HCT116 (cell line): ENCODE measurements at regions not wholly inside any gene's neighbourhood (a gene's known extent, or its start where the extent isn't known, plus 50 kb on each side); places are given as distances from the start of the nearest gene placed in this dataset.

ENCODE experiments used
- ATAC-seq: fragments of 200-7000 bp; cut with Tn5 transposase; 2 replicates; pipeline ENCODE4 v1.9.1; 2020; ENCODE audit warnings: mild to moderate bottlenecking, moderate library complexity
- BruUV-seq: library from RNA; stranded (reverse); fragments of 400-500 nt; replicated peaks from 2 replicates; lab custom pipeline; 2021; lab: Mats Ljungman, UMichigan
- CTCF ChIA-PET: fragments of 300-600 bp; sonication (Branson Sonifier 250); formaldehyde crosslinking; loops from one replicate; lab custom pipeline; 2021; ENCODE audit warnings: antibody characterized with exemption; lab: Charles Lee
- POLR2A ChIA-PET: fragments of 300-600, 350-600 bp; sonication (Branson Sonifier 250); formaldehyde crosslinking; loops from one replicate; lab custom pipeline; 2021; ENCODE audit warnings: antibody characterized with exemption; lab: Charles Lee
- RAD21 ChIA-PET, 2 experiments: fragments of 300-600 bp; sonication (Branson Sonifier 250); formaldehyde crosslinking; loops; one replicate each; lab custom pipeline; 2023; ENCODE audit warnings: low total read pairs in 2 of 2; ENCODE audit not compliant: uncharacterized antibody in 2 of 2, unreplicated experiment in 2 of 2, low non-redundant PET in 1 of 2; lab: Charles Lee
- DNase-seq: peaks from one replicate; pipeline ENCODE4 v3.0.0-alpha.2; 2010; ENCODE audit warnings: low read depth, low spot score
- H2AFZ ChIP-seq: fragments of 200-600 bp; shearing (Covaris generic), sonication (generic); 2 replicates; pipeline ENCODE4 v1.6.1; 2017; ENCODE audit warnings: low read depth, mixed run types, mixed read lengths, antibody characterized with exemption, low read length; ENCODE audit not compliant: poor library complexity, severe bottlenecking
- H3K27ac ChIP-seq: 2 replicates; pipeline ENCODE4 v1.5.1; 2012; ENCODE audit warnings: low read depth, low read length
- H3K27me3 ChIP-seq: fragments of 200-600 bp; sonication (generic); 2 replicates; pipeline ENCODE4 v1.6.1; 2016; ENCODE audit warnings: mixed run types, low read length, mixed read lengths; ENCODE audit not compliant: insufficient read depth
- H3K36me3 ChIP-seq, 2 experiments: fragments of 200-500 bp in 1 of 2; fragments of 200-600 bp in 1 of 2; sonication (Bioruptor generic) in 1 of 2; sonication (generic) in 1 of 2; 2 replicates each; pipeline versions ENCODE4 v1.5.1 to v1.6.1; 2014 to 2016; ENCODE audit warnings: low read length in 2 of 2, inconsistent platforms in 1 of 2, mixed read lengths in 1 of 2, mixed run types in 1 of 2; ENCODE audit not compliant: insufficient read depth in 2 of 2, control insufficient read depth in 1 of 2
- H3K4me1 ChIP-seq, 2 experiments: fragments of 200-600 bp in 1 of 2; sonication (generic) in 1 of 2; 2 replicates each; pipeline versions ENCODE4 v1.5.1 to v1.6.1; 2012 to 2017; ENCODE audit warnings: low read length in 2 of 2, inconsistent platforms in 1 of 2, mild to moderate bottlenecking in 1 of 2, mixed read lengths in 1 of 2, mixed run types in 1 of 2, moderate library complexity in 1 of 2; ENCODE audit not compliant: insufficient read depth in 2 of 2, control insufficient read depth in 1 of 2
- H3K4me2 ChIP-seq: fragments of 200-600 bp; sonication (generic); 2 replicates; pipeline ENCODE4 v1.6.1; 2017; ENCODE audit warnings: mixed run types, low read length, mixed read lengths
- H3K4me3 ChIP-seq, 2 experiments: fragments of 200-600 bp in 1 of 2; sonication (generic) in 1 of 2; replicated peaks in 1 of 2; 2 replicates each; pipeline ENCODE4 v1.5.1; 2011 to 2016; ENCODE audit warnings: low read length in 2 of 2, control low read depth in 1 of 2, low read depth in 1 of 2, mild to moderate bottlenecking in 1 of 2, mixed read lengths in 1 of 2, mixed run types in 1 of 2
- H3K79me2 ChIP-seq: fragments of 200-600 bp; sonication (generic); 2 replicates; pipeline ENCODE4 v1.6.1; 2017; ENCODE audit warnings: mild to moderate bottlenecking, mixed run types, low read length, moderate library complexity, mixed read lengths; ENCODE audit not compliant: insufficient read depth
- H3K9ac ChIP-seq: fragments of 200-600 bp; sonication (generic); 2 replicates; pipeline ENCODE4 v1.6.1; 2016; ENCODE audit warnings: low read length, mixed read lengths
- H3K9me2 ChIP-seq: fragments of 200-600 bp; sonication (generic), shearing (Covaris generic); 2 replicates; pipeline ENCODE4 v1.6.1; 2017; ENCODE audit warnings: mixed run types, mild to moderate bottlenecking, moderate library complexity; ENCODE audit not compliant: insufficient read depth
- H3K9me3 ChIP-seq, 2 experiments: fragments of 200-500 bp in 1 of 2; fragments of 200-600 bp in 1 of 2; sonication (Bioruptor generic) in 1 of 2; sonication (generic) in 1 of 2; 2 replicates each; pipeline ENCODE4 v1.6.1; 2014 to 2017; ENCODE audit warnings: low read length in 2 of 2, mixed read lengths in 2 of 2, inconsistent platforms in 1 of 2, low read depth in 1 of 2, mild to moderate bottlenecking in 1 of 2, mixed run types in 1 of 2, moderate library complexity in 1 of 2; ENCODE audit not compliant: control insufficient read depth in 1 of 2, insufficient read depth in 1 of 2
- H4K20me1 ChIP-seq: fragments of 200-600 bp; sonication (generic), shearing (Covaris generic); 2 replicates; pipeline ENCODE4 v1.6.1; 2017; ENCODE audit warnings: mixed run types, mild to moderate bottlenecking, moderate library complexity; ENCODE audit not compliant: insufficient read depth
- CBX3 ChIP-seq: IDR thresholded peaks from 2 replicates; pipeline ENCODE4 v1.6.1; 2012; ENCODE audit warnings: low read depth
- CEBPB ChIP-seq: IDR thresholded peaks from 2 replicates; pipeline ENCODE4 v1.6.1; 2012; ENCODE audit warnings: low read depth
- EGR1 ChIP-seq: IDR thresholded peaks from 2 replicates; pipeline ENCODE4 v1.6.1; 2012; ENCODE audit warnings: low read depth
- ELF1 ChIP-seq: IDR thresholded peaks from 2 replicates; pipeline ENCODE4 v1.6.1; 2012; ENCODE audit warnings: low read depth, borderline replicate concordance
- EZH2 ChIP-seq: fragments of 200-600 bp; sonication (generic); IDR thresholded peaks from 2 replicates; pipeline ENCODE4 v1.6.1; 2017; ENCODE audit warnings: antibody characterized with exemption, mixed run types
- EZH2phosphoT487 ChIP-seq: fragments of 200-600 bp; IDR thresholded peaks from 2 replicates; pipeline ENCODE4 v1.6.1; 2018; ENCODE audit warnings: antibody characterized with exemption, borderline replicate concordance
- FOSL1 ChIP-seq: IDR thresholded peaks from 2 replicates; pipeline ENCODE4 v1.6.1; 2012; ENCODE audit warnings: low read depth
- JUND ChIP-seq: IDR thresholded peaks from 2 replicates; pipeline ENCODE4 v1.6.1; 2012
- POLR2A ChIP-seq: IDR thresholded peaks from 2 replicates; pipeline ENCODE4 v1.7.0; 2011; ENCODE audit warnings: borderline replicate concordance; ENCODE audit not compliant: insufficient read depth, insufficient read length; ENCODE audit errors: extremely low read depth
- POLR2AphosphoS5 ChIP-seq: IDR thresholded peaks from 2 replicates; pipeline ENCODE4 v1.6.1; 2011; ENCODE audit warnings: mild to moderate bottlenecking, low read depth, low read length, moderate library complexity
- RAD21 ChIP-seq: IDR thresholded peaks from 2 replicates; pipeline ENCODE4 v1.6.1; 2012; ENCODE audit warnings: low read depth, mild to moderate bottlenecking
- SRF ChIP-seq: IDR thresholded peaks from 2 replicates; pipeline ENCODE4 v1.6.1; 2012; ENCODE audit warnings: low read depth
- YY1 ChIP-seq: IDR thresholded peaks from 2 replicates; pipeline ENCODE4 v1.6.1; 2011; ENCODE audit warnings: low read length, low read depth, moderate library complexity, mild to moderate bottlenecking; ENCODE audit not compliant: insufficient replicate concordance; ENCODE audit errors: extremely low read depth
- ZNF274 ChIP-seq: fragments of 200-500 bp; sonication (Bioruptor generic); IDR thresholded peaks from 2 replicates; pipeline ENCODE4 v1.6.1; 2014; ENCODE audit warnings: mild to moderate bottlenecking, low read depth, low read length, inconsistent platforms
- intact Hi-C: fragments of 100-400 bp; cut with micrococcal nuclease; formaldehyde crosslinking; loops from 2 replicates; pipeline ENCODE4 v1.10.0; 2022
- TF ChIP-seq, protein P1 (sequence below): IDR thresholded peaks from 2 replicates; pipeline ENCODE4 v1.6.1; 2011; ENCODE audit warnings: mild to moderate bottlenecking, low read length, moderate library complexity; ENCODE audit not compliant: insufficient replicate concordance; ENCODE audit errors: extremely low read depth
- TF ChIP-seq, protein P2 (sequence below): IDR thresholded peaks from 2 replicates; pipeline ENCODE4 v1.6.1; 2012; ENCODE audit warnings: low read depth
- TF ChIP-seq, protein P3 (sequence below): IDR thresholded peaks from 2 replicates; pipeline ENCODE4 v1.6.1; 2012
- TF ChIP-seq, protein P4 (sequence below), 3 experiments: fragments of 200-600 bp in 1 of 3; sonication (generic) in 1 of 3; IDR thresholded peaks in 2 of 3; conservative IDR thresholded peaks in 1 of 3; 2 replicates each; pipeline ENCODE4 v1.5.1; 2012 to 2017; ENCODE audit warnings: low read depth in 2 of 3, low read length in 2 of 3, antibody characterized with exemption in 1 of 3, borderline replicate concordance in 1 of 3, control low read depth in 1 of 3, mild to moderate bottlenecking in 1 of 3, mixed read lengths in 1 of 3, mixed run types in 1 of 3, moderate library complexity in 1 of 3; ENCODE audit not compliant: insufficient read depth in 1 of 3

DNA sequence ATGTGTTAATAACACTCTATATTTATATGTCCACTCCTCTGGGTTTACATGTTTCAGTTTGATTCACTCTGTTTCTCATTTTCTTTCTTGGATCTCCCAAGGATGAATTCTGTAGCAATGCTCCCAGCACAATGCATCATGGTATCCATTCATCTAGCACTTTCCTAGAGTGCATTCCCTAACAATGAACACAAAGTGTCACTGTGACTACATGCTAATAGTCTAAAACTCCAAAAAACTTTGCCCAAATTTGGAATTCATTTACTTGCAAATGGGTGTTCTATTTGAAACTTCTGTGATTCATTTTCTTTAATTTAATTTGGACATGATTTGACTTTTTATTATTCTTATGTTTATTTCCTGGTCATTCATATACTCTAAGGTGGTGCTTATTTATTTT, 286.3 kb downstream of the POU4F1 start:
- Histone ChIP-seq H2AFZ (no peak overlapping the region), H3K9ac (no peak overlapping the region), H3K4me3 (no peak overlapping the region), H3K9me2 (no peaks in the 10 kb centered on the region), H3K36me3 (no peaks in the 10 kb centered on the region), H3K4me1 (no peaks in the 10 kb centered on the region), H3K4me2 (no peak overlapping the region), H3K27ac (no peak overlapping the region), H3K27me3 (no peaks in the 10 kb centered on the region), H3K9me3 (peaks cover 0 to 9% of the 10 kb centered on the region in 2 experiments; a peak in 1 of 4 replicates), H4K20me1 (no peaks in the 10 kb centered on the region), H3K79me2 (no peaks in the 10 kb centered on the region)
- ChIA-PET CTCF (no interaction called here), RAD21 (no interaction called here), POLR2A (no interaction called here)
- no TSS peak for BruUV-seq
- intact Hi-C loops = no loop called here
- no peak for ATAC-seq
- DNase-seq = no peak
- TF ChIP-seq, protein P1, sequence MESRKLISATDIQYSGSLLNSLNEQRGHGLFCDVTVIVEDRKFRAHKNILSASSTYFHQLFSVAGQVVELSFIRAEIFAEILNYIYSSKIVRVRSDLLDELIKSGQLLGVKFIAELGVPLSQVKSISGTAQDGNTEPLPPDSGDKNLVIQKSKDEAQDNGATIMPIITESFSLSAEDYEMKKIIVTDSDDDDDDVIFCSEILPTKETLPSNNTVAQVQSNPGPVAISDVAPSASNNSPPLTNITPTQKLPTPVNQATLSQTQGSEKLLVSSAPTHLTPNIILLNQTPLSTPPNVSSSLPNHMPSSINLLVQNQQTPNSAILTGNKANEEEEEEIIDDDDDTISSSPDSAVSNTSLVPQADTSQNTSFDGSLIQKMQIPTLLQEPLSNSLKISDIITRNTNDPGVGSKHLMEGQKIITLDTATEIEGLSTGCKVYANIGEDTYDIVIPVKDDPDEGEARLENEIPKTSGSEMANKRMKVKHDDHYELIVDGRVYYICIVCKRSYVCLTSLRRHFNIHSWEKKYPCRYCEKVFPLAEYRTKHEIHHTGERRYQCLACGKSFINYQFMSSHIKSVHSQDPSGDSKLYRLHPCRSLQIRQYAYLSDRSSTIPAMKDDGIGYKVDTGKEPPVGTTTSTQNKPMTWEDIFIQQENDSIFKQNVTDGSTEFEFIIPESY = no peak
- TF ChIP-seq EGR1 = no peak
- TF ChIP-seq JUND = no peak
- TF ChIP-seq POLR2A = no peak
- TF ChIP-seq YY1 = no peak
- TF ChIP-seq, protein P2, sequence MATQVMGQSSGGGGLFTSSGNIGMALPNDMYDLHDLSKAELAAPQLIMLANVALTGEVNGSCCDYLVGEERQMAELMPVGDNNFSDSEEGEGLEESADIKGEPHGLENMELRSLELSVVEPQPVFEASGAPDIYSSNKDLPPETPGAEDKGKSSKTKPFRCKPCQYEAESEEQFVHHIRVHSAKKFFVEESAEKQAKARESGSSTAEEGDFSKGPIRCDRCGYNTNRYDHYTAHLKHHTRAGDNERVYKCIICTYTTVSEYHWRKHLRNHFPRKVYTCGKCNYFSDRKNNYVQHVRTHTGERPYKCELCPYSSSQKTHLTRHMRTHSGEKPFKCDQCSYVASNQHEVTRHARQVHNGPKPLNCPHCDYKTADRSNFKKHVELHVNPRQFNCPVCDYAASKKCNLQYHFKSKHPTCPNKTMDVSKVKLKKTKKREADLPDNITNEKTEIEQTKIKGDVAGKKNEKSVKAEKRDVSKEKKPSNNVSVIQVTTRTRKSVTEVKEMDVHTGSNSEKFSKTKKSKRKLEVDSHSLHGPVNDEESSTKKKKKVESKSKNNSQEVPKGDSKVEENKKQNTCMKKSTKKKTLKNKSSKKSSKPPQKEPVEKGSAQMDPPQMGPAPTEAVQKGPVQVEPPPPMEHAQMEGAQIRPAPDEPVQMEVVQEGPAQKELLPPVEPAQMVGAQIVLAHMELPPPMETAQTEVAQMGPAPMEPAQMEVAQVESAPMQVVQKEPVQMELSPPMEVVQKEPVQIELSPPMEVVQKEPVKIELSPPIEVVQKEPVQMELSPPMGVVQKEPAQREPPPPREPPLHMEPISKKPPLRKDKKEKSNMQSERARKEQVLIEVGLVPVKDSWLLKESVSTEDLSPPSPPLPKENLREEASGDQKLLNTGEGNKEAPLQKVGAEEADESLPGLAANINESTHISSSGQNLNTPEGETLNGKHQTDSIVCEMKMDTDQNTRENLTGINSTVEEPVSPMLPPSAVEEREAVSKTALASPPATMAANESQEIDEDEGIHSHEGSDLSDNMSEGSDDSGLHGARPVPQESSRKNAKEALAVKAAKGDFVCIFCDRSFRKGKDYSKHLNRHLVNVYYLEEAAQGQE = no peak
- TF ChIP-seq CBX3 = no peak
- TF ChIP-seq, protein P3, sequence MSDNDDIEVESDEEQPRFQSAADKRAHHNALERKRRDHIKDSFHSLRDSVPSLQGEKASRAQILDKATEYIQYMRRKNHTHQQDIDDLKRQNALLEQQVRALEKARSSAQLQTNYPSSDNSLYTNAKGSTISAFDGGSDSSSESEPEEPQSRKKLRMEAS = no peak
- no peak for TF ChIP-seq ZNF274
- TF ChIP-seq, protein P4, sequence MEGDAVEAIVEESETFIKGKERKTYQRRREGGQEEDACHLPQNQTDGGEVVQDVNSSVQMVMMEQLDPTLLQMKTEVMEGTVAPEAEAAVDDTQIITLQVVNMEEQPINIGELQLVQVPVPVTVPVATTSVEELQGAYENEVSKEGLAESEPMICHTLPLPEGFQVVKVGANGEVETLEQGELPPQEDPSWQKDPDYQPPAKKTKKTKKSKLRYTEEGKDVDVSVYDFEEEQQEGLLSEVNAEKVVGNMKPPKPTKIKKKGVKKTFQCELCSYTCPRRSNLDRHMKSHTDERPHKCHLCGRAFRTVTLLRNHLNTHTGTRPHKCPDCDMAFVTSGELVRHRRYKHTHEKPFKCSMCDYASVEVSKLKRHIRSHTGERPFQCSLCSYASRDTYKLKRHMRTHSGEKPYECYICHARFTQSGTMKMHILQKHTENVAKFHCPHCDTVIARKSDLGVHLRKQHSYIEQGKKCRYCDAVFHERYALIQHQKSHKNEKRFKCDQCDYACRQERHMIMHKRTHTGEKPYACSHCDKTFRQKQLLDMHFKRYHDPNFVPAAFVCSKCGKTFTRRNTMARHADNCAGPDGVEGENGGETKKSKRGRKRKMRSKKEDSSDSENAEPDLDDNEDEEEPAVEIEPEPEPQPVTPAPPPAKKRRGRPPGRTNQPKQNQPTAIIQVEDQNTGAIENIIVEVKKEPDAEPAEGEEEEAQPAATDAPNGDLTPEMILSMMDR (IDR thresholded peaks at IDR 0.05 in 2 of 3, conservative IDR thresholded peaks at IDR 0.05 in 1 of 3; ENCODE audit: borderline replicate concordance in 1 of 3, insufficient read depth in 1 of 3, low read depth in 2 of 3, low read length in 2 of 3) = no peak
- TF ChIP-seq CEBPB = no peak
- no peak for TF ChIP-seq SRF
- no peak for TF ChIP-seq FOSL1
- TF ChIP-seq POLR2AphosphoS5 = no peak
- no peak for TF ChIP-seq EZH2phosphoT487
- no peak for TF ChIP-seq EZH2
- no peak for TF ChIP-seq RAD21
- TF ChIP-seq ELF1 = no peak
